A549 (cell line): ENCODE measurements at regions not wholly inside any gene's neighbourhood (a gene's known extent, or its start where the extent isn't known, plus 50 kb on each side); places are given as distances from the start of the nearest gene placed in this dataset.

Source experiments
- ATAC-seq, 2 experiments: fragments of 200-7000 bp in 1 of 2; fragments of >200 bp in 1 of 2; cut with Nextera tagmentation in 1 of 2; cut with Tn5 transposase in 1 of 2; 3 replicates each; pipeline versions ENCODE4 v1.8.0 to v1.9.1; 2018 to 2020; ENCODE audit warnings: mild to moderate bottlenecking in 1 of 2, moderate library complexity in 1 of 2
- CTCF ChIA-PET: fragments of 300-600 bp; sonication (Branson Sonifier 250); formaldehyde crosslinking; extraction: SDS; loops from one replicate; lab custom pipeline; 2021; ENCODE audit warnings: antibody characterized with exemption, inconsistent platforms; lab: Yijun Ruan, JAX
- POLR2A ChIA-PET: fragments of 350-600 bp; formaldehyde crosslinking; extraction: SDS; loops from one replicate; lab custom pipeline; 2021; ENCODE audit warnings: antibody characterized with exemption, inconsistent platforms; lab: Yijun Ruan, JAX
- DNase-seq, 2 experiments: peaks; one replicate each; pipeline versions ENCODE4 v3.0.0 to v3.0.0-alpha.2; 2011 to 2016; ENCODE audit warnings: low read depth in 1 of 2, low spot score in 1 of 2
- FAIRE-seq: peaks from 2 replicates; lab custom pipeline; 2011; peaks lifted over from hg19 to GRCh38; lab: Jason Lieb, UNC
- H3K27ac ChIP-seq, 2 experiments: fragments of >200 bp; sonication (Bioruptor Twin); formaldehyde crosslinking; 3 replicates each; pipeline ENCODE4 v1.5.1; 2016 to 2017
- H3K4me1 ChIP-seq: fragments of >200 bp; sonication (Bioruptor Twin); formaldehyde crosslinking; 3 replicates; pipeline ENCODE4 v1.6.1; 2016
- H3K4me2 ChIP-seq: fragments of >200 bp; sonication (Bioruptor Twin); formaldehyde crosslinking; 3 replicates; pipeline ENCODE4 v1.6.1; 2016
- H3K4me3 ChIP-seq: fragments of >200 bp; sonication (Bioruptor Twin); formaldehyde crosslinking; 3 replicates; pipeline ENCODE4 v1.5.1; 2016
- H3K9me3 ChIP-seq: fragments of >200 bp; sonication (Bioruptor Twin); formaldehyde crosslinking; 3 replicates; pipeline ENCODE4 v1.6.1; 2016
- ATOH8 ChIP-seq: fragments of 250-450 bp; sonication (Bioruptor Pico); IDR thresholded peaks from 2 replicates; pipeline ENCODE4 v1.5.0; 2020; ENCODE audit warnings: low read depth, mild to moderate bottlenecking, moderate library complexity
- CBX2 ChIP-seq: fragments of 200-600 bp; sonication (generic); IDR thresholded peaks from 2 replicates; pipeline ENCODE4 v1.6.1; 2016; ENCODE audit warnings: low read depth, mild to moderate bottlenecking, borderline replicate concordance
- CBX8 ChIP-seq: fragments of 200-600 bp; sonication (generic); IDR thresholded peaks from 2 replicates; pipeline ENCODE4 v1.6.1; 2016
- CHD2 ChIP-seq: fragments of 150-350 bp; IDR thresholded peaks from 2 replicates; pipeline ENCODE4 v1.6.1; 2014; ENCODE audit warnings: low read length; ENCODE audit not compliant: partially characterized antibody
- CTCF ChIP-seq: fragments of >200 bp; sonication (Bioruptor Twin); formaldehyde crosslinking; IDR thresholded peaks from 3 replicates; pipeline ENCODE4 v1.5.1; 2016
- EHF ChIP-seq: fragments of 250-450 bp; sonication (Bioruptor Pico); IDR thresholded peaks from 2 replicates; pipeline ENCODE4 v1.5.0; 2020; ENCODE audit warnings: mild to moderate bottlenecking
- ELK1 ChIP-seq: fragments of 150-350 bp; IDR thresholded peaks from 2 replicates; pipeline ENCODE4 v1.6.1; 2014; ENCODE audit warnings: low read depth, mild to moderate bottlenecking, low read length
- EP300 ChIP-seq, 2 experiments: fragments of >200 bp; sonication (Bioruptor Twin); formaldehyde crosslinking; IDR thresholded peaks; 2 replicates in 1 of 2; 3 replicates in 1 of 2; pipeline ENCODE4 v1.6.1; 2016 to 2017
- ESRRA ChIP-seq: fragments of 150-350 bp; IDR thresholded peaks from 2 replicates; pipeline ENCODE4 v1.6.1; 2014; ENCODE audit warnings: mild to moderate bottlenecking, low read length, borderline replicate concordance
- HMGXB4 ChIP-seq: fragments of 250-450 bp; sonication (Bioruptor Pico); IDR thresholded peaks from 2 replicates; pipeline ENCODE4 v1.5.0; 2021; ENCODE audit warnings: mild to moderate bottlenecking, moderate library complexity, borderline replicate concordance
- HOXA7 ChIP-seq: fragments of 250-450 bp; sonication (Bioruptor Pico); IDR thresholded peaks from 2 replicates; pipeline ENCODE4 v1.5.0; 2020; ENCODE audit warnings: mild to moderate bottlenecking, moderate library complexity
- HOXB13 ChIP-seq: fragments of 250-450 bp; sonication (Bioruptor Pico); IDR thresholded peaks from 2 replicates; pipeline ENCODE4 v1.5.0; 2020; ENCODE audit warnings: low read depth, mild to moderate bottlenecking, moderate library complexity
- HOXB5 ChIP-seq: fragments of 250-450 bp; sonication (Bioruptor Pico); IDR thresholded peaks from 2 replicates; pipeline ENCODE4 v1.5.0; 2020; ENCODE audit warnings: mild to moderate bottlenecking, moderate library complexity
- MAFK ChIP-seq: fragments of 450-650 bp; IDR thresholded peaks from 2 replicates; pipeline ENCODE4 v1.6.1; 2014; ENCODE audit not compliant: partially characterized antibody
- MYC ChIP-seq: IDR thresholded peaks from 2 replicates; pipeline ENCODE4 v1.6.1; 2012; ENCODE audit warnings: mild to moderate bottlenecking, inconsistent platforms, low read length, improper control_type of control experiment, borderline replicate concordance
- NFE2L2 ChIP-seq: fragments of 150-350 bp; conservative IDR thresholded peaks from 2 replicates; pipeline ENCODE4 v1.6.1; 2014; ENCODE audit warnings: low read length
- NR3C1 ChIP-seq: fragments of >200 bp; sonication (Bioruptor Twin); formaldehyde crosslinking; IDR thresholded peaks from 3 replicates; pipeline ENCODE4 v1.6.1; 2017
- RCOR1 ChIP-seq: fragments of 150-350 bp; IDR thresholded peaks from 2 replicates; pipeline ENCODE4 v1.6.1; 2014; ENCODE audit warnings: antibody characterized with exemption, low read length, low read depth
- REST ChIP-seq: fragments of 200-600 bp; sonication (generic); IDR thresholded peaks from 2 replicates; pipeline ENCODE4 v1.6.1; 2016; ENCODE audit warnings: antibody characterized with exemption, mild to moderate bottlenecking, moderate library complexity
- SREBF2 ChIP-seq: fragments of 450-650 bp; IDR thresholded peaks from 2 replicates; pipeline ENCODE4 v1.6.1; 2014; ENCODE audit warnings: mild to moderate bottlenecking, moderate library complexity
- TFCP2L1 ChIP-seq: fragments of 250-450 bp; sonication (Bioruptor Pico); IDR thresholded peaks from 2 replicates; pipeline ENCODE4 v1.5.0; 2021; ENCODE audit warnings: mild to moderate bottlenecking
- TP53 ChIP-seq: fragments of 250-450 bp; sonication (Bioruptor Pico); IDR thresholded peaks from 2 replicates; pipeline ENCODE4 v1.5.0; 2021; ENCODE audit warnings: mild to moderate bottlenecking, moderate library complexity
- ZNF302 ChIP-seq: fragments of 250-450 bp; sonication (Bioruptor Pico); IDR thresholded peaks from 2 replicates; pipeline ENCODE4 v1.9.0; 2021; ENCODE audit warnings: inconsistent platforms, mild to moderate bottlenecking, moderate library complexity
- WGBS: methylation state at CpG from one replicate; pipeline ENCODE4 v1.1.6; 2017; ENCODE audit errors: missing lambda C conversion rate; 5-methylcytosine and 5-hydroxymethylcytosine counted together

GRCh38 chr17:54381482-54381881 lies 519.2 kb upstream of the TOM1L1 start:
- TF ChIP-seq ESRRA (no peak), MAFK (peak; percentile 98)
- FAIRE-seq (no peak), DNase-seq (no peak), ATAC-seq (no peak)
- no peak overlapping the region for H3K4me3 ChIP-seq
- 44% methylated on average over 3 of the region's 3 CpGs for WGBS
- POLR2A ChIA-PET = no interaction called here
- no peaks in the 10 kb centered on the region for H3K4me1 ChIP-seq
- CTCF ChIA-PET = interaction anchor here (1.4 kb wide), 1 partner anchor 12 kb away, joined by 3 read pairs; no protein-coding TSS in a partner anchor
- peaks cover 2% of the 10 kb centered on the region; the same call in 1 of the 3 replicates for H3K9me3 ChIP-seq
- H3K4me2 ChIP-seq = no peak overlapping the region
- no peak overlapping the region for H3K27ac ChIP-seq

GRCh38 chr17:54404259-54404658 lies 496.4 kb upstream of the TOM1L1 start:
- ATAC-seq (no peak), FAIRE-seq (no peak), DNase-seq (no peak)
- Histone ChIP-seq H3K4me3 (no peak overlapping the region), H3K27ac (no peak overlapping the region), H3K9me3 (no peaks in the 10 kb centered on the region), H3K4me1 (no peaks in the 10 kb centered on the region), H3K4me2 (no peak overlapping the region)
- ChIA-PET POLR2A (no interaction called here), CTCF (interaction anchor here (1.0 kb wide), 1 partner anchor 16 kb away, joined by 3 read pairs; no protein-coding TSS in a partner anchor)
- no peak for TF ChIP-seq MAFK
- no peak for TF ChIP-seq HOXB5 (CRISPR knock-in tag)
- WGBS = 2% methylated on average over 1 of the region's 1 CpG

- no peak overlapping the region for H3K4me3 ChIP-seq
- CTCF ChIA-PET = no interaction called here
- H3K4me1 ChIP-seq = no peaks in the 10 kb centered on the region
- TF ChIP-seq SREBF2 (no peak), EP300 (IDR thresholded peaks at IDR 0.05) (no peak), RCOR1 (no peak), EHF (CRISPR knock-in tag) (no peak), ZNF302 (CRISPR knock-in tag) (no peak), ATOH8 (CRISPR knock-in tag) (no peak), MYC (no peak), CBX2 (no peak), CHD2 (no peak), HOXA7 (CRISPR knock-in tag) (no peak), HMGXB4 (CRISPR knock-in tag) (no peak), TFCP2L1 (CRISPR knock-in tag) (no peak), ELK1 (no peak), CTCF (no peak), NR3C1 (no peak), CBX8 (no peak), TP53 (no peak), NFE2L2 (no peak), REST (no peak), HOXB13 (CRISPR knock-in tag) (no peak)
- H3K9me3 ChIP-seq = no peaks in the 10 kb centered on the region
- FAIRE-seq (no peak), ATAC-seq (no peak), DNase-seq (no peak)
- 0% methylated on average over 2 of the region's 2 CpGs for WGBS
- no peak overlapping the region for H3K4me2 ChIP-seq
- no peak overlapping the region for H3K27ac ChIP-seq
- POLR2A ChIA-PET = no interaction called here
These were observed 494.8 kb upstream of the TOM1L1 start for GRCh38 chr17:54405826-54406225.
